ENCODE measurements at regions not wholly inside any gene's neighbourhood (a gene's known extent, or its start where the extent isn't known, plus 50 kb on each side); places are given as distances from the start of the nearest gene placed in this dataset.

GRCh38 chr22:48622891-48623545, 1204.7 kb downstream of the BRD1 start:
- Histone ChIP-seq H2BK15ac (ENCODE audit: low read depth, low read length) (no peak overlapping the region), H3K23ac (ENCODE audit: low read depth, low read length) (no peak overlapping the region), H2AFZ (replicated peaks; ENCODE audit: low read length, poor library complexity) (no peak overlapping the region), H3K4ac (ENCODE audit: low read depth, low read length) (no peak overlapping the region), H3K9me3 (ENCODE audit: control insufficient read depth, insufficient read depth, low read length) (peaks cover 43% of the 10 kb centered on the region), H3K27me3 (ENCODE audit: control insufficient read depth, insufficient read depth, low read length) (no peaks in the 10 kb centered on the region), H3K79me1 (ENCODE audit: low read depth in 1 of 2, low read length in 2 of 2) (no peaks in the 10 kb centered on the region), H3K4me3 (ENCODE audit: insufficient read depth, low read depth, low read length) (no peak overlapping the region), H3K18ac (ENCODE audit: low read depth, low read length) (no peak overlapping the region), H3K9ac (ENCODE audit: low read depth, low read length) (no peak overlapping the region), H3K14ac (replicated peaks; ENCODE audit: low read depth, low read length) (no peak overlapping the region), H4K91ac (ENCODE audit: insufficient read depth, low read depth, low read length) (no peak overlapping the region), H4K5ac (ENCODE audit: low read depth, low read length) (no peak overlapping the region), H3K27ac (ENCODE audit: insufficient read depth, low read length) (no peak overlapping the region), H3K36me3 (ENCODE audit: control insufficient read depth, insufficient read depth, low read length) (no peaks in the 10 kb centered on the region), H4K20me1 (ENCODE audit: insufficient read depth, low read length) (no peaks in the 10 kb centered on the region), H2BK20ac (ENCODE audit: low read depth, low read length) (no peak overlapping the region), H2BK120ac (ENCODE audit: low read depth, low read length) (no peak overlapping the region), H3K56ac (ENCODE audit: extremely low read depth, insufficient read depth, low read length) (no peak overlapping the region), H3K4me1 (ENCODE audit: control insufficient read depth, insufficient read depth, low read length) (no peaks in the 10 kb centered on the region), H3K9me1 (ENCODE audit: insufficient read depth, low read length) (no peaks in the 10 kb centered on the region), H3K4me2 (ENCODE audit: low read depth, low read length) (no peak overlapping the region), H2AK5ac (ENCODE audit: low read depth, low read length) (no peak overlapping the region), H2AK9ac (replicated peaks; ENCODE audit: low read depth, low read length, poor library complexity) (no peak overlapping the region), H2BK5ac (ENCODE audit: low read depth, low read length, poor library complexity, severe bottlenecking) (no peak overlapping the region), H4K8ac (ENCODE audit: low read depth in 2 of 2, low read length in 2 of 2) (no peak overlapping the region)
- ATAC-seq (ENCODE audit: low read depth) (no peak), DNase-seq (no peak)
- WGBS, 2 experiments (ENCODE audit: extremely low coverage in 2 of 2, insufficient read length in 1 of 2): 86% methylated on average over 18 of the region's 55 CpGs; no CpG with 5 or more reads in 1 of the 2 experiments
- no TSS peak for BruUV-seq (replicated peaks)
- CTCF ChIA-PET: no interaction called here
- POLR2A ChIA-PET (ENCODE audit: unreplicated experiment): no interaction called here
- intact Hi-C loops (cut with micrococcal nuclease) (no loop called here), dilution Hi-C loops (cut with HindIII; ENCODE audit: low sequenced_read_pairs, unreplicated experiment) (no loop called here), in situ Hi-C loops (cut with MboI; ENCODE audit: low sequenced_read_pairs) (no loop called here)
- TF ChIP-seq RCOR1 (IDR thresholded peaks at IDR 0.05; ENCODE audit: insufficient replicate concordance, low read length) (no peak), BHLHE40 (IDR thresholded peaks at IDR 0.05; ENCODE audit: low read depth, low read length) (no peak), RFX5 (IDR thresholded peaks at IDR 0.05; ENCODE audit: low read depth, low read length) (no peak), NFE2L2 (IDR thresholded peaks at IDR 0.05; ENCODE audit: low read depth, low read length) (no peak), ELK1 (IDR thresholded peaks at IDR 0.05; ENCODE audit: borderline replicate concordance, low read depth, low read length) (no peak), MXI1 (IDR thresholded peaks at IDR 0.05; ENCODE audit: borderline replicate concordance, low read depth, low read length) (no peak), CHD1 (IDR thresholded peaks at IDR 0.05; ENCODE audit: low read depth, low read length) (no peak), MAZ (IDR thresholded peaks at IDR 0.05; ENCODE audit: borderline replicate concordance, low read depth, low read length) (no peak), FOS (IDR thresholded peaks at IDR 0.05; ENCODE audit: low read depth, low read length) (no peak), USF2 (IDR thresholded peaks at IDR 0.05; ENCODE audit: low read depth, low read length) (no peak), POLR2A (IDR thresholded peaks at IDR 0.05; ENCODE audit: low read depth, low read length) (no peak)
- TF ChIP-seq, protein P1, sequence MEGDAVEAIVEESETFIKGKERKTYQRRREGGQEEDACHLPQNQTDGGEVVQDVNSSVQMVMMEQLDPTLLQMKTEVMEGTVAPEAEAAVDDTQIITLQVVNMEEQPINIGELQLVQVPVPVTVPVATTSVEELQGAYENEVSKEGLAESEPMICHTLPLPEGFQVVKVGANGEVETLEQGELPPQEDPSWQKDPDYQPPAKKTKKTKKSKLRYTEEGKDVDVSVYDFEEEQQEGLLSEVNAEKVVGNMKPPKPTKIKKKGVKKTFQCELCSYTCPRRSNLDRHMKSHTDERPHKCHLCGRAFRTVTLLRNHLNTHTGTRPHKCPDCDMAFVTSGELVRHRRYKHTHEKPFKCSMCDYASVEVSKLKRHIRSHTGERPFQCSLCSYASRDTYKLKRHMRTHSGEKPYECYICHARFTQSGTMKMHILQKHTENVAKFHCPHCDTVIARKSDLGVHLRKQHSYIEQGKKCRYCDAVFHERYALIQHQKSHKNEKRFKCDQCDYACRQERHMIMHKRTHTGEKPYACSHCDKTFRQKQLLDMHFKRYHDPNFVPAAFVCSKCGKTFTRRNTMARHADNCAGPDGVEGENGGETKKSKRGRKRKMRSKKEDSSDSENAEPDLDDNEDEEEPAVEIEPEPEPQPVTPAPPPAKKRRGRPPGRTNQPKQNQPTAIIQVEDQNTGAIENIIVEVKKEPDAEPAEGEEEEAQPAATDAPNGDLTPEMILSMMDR (conservative IDR thresholded peaks at IDR 0.05; ENCODE audit: low read depth, low read length): no peak

All from IMR-90 (cell line).